ENCODE measurements at regions not wholly inside any gene's neighbourhood (a gene's known extent, or its start where the extent isn't known, plus 50 kb on each side); places are given as distances from the start of the nearest gene placed in this dataset.

- no peak for DNase-seq (ENCODE audit: low spot score)
Observed at GRCh38 chr1:81490614-81491013, 310.1 kb upstream of the ADGRL2 start.

DNA sequence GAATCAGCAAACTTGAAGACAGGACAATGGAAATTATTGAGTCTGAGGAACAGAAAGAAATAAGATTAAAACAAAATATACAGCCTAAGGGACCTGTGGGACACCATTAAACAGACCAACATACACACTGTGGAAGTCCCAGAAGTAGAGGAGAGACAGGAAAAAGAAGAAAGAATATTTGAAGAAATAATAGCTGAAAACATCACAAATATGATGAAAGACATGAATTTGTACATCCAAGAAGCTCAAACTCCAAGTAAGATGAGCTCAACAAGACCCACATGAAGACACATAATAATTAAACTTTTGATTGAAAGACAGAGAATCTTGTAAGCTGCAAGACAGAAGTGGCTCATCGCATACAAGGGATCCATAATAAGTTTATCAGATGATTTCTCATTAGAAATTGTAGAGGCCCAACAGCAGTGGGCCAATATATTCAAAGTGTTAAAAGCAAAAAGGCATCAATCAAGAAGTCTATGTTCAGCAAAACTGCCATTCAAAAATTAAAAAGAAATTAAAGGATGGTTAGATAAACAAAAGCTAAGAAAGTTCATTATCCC is 311.3 kb upstream of the ADGRL2 start:
- DNase-seq (ENCODE audit: low spot score) = no peak

DNA sequence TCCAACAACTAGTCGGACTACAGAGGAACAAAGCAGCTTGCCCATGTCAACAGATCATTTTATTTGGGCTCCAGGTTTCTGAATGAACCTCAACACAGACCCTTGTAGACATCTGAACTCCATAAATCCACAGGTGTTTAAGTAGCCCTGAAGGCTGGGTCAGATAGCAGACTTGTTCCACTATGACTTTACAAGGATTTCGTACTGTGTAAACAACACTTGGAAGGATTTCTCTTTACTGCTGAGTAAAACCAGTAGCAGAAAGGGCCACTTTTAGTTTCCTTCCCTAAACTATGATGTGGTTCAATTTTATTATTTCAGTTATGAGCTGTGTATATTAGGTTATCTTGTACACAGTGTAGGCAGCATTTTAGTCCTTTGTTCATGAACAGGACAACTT is 316.4 kb upstream of the ADGRL2 start:
- no peak for DNase-seq (ENCODE audit: low spot score)

DNA sequence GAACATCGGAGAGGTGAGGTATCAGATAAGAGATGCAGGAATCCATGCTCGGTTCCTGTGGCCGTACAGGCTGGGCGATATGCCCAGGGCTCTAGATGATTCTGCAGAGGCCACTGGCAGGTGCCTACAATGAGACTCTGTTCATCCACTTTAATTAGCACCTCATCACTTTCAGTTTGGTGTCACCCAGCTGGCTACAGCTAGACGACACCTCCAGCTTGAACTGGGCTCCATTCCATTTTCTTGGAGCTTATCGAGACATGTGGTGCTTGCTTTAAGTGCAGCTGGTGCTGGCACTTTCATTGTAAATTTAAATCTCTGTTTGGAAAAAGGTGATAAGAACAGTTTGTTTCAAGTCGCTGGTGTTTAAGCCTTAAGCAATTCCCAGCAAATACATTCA is 322.5 kb upstream of the ADGRL2 start:
- no peak for DNase-seq (ENCODE audit: low spot score)

DNA sequence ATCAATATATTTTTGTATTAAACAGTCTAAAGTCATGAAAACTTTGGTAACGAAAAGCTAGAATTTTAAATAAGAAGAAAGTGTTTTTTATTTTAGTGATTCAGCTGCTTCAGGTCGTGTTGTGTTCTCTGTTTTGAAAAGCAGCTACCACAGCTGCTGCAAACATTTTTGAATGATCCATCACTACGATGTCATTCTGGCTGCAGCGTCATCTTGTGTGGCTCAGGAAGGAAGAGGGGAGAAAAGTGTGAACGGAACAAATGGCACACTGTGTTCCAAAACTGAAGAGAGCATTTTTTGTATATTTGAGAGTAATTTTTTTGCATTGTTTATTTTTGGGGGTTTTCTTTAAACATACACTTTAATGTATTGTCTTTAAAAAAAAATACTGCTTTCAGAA is 323.0 kb upstream of the ADGRL2 start:
- DNase-seq (ENCODE audit: low spot score) = no peak

- no peak for DNase-seq (ENCODE audit: low spot score)
Observed at GRCh38 chr1:81472387-81472786, 328.3 kb upstream of the ADGRL2 start.

- DNase-seq (ENCODE audit: low spot score) = no peak
Observed at GRCh38 chr1:81471255-81471654, 329.5 kb upstream of the ADGRL2 start.

- no peak for DNase-seq (ENCODE audit: low spot score)
Observed at GRCh38 chr1:81470275-81470674, 330.5 kb upstream of the ADGRL2 start.

DNA sequence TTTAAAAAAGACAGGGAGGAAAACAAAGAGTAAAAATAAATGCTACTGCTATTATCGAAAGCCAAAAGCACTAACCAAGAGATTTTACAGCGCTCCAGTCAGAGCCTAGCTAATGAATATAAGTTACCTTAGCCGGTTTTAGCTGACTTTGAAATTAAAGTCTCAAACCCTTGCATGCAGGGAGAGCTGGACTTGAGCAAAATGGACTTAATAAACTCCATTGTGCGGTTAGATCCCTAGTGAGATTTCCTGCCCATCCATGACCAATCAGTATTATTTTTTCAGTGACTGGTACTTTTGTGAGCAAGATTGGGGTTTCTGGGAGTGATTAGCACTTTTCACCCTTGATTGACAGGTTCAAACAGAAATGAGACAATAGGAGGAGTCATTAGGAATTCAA is 333.4 kb upstream of the ADGRL2 start:
- no peak for DNase-seq (ENCODE audit: low spot score)

DNA sequence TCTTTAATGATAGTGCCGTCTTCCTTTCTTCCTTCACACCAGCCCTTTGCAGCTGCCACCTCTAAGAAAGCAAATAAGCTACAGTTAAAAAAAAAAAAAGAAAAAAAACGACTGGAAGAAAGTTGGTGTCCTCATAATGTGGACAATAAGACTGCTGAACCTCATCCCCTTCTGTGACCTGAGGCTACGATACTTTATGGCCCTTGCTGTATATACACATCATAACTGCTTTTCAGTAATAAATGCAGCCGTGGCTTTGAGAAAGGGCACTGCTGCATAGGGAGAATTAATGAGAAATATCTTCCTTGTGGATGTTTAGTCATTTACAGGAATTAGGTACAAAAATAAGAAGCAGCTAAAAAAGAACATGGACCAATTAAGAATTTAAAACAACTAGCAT is 333.8 kb upstream of the ADGRL2 start:
- no peak for DNase-seq (ENCODE audit: low spot score)

- no peak for DNase-seq (ENCODE audit: low spot score)
Observed at GRCh38 chr1:81463936-81464837, 336.5 kb upstream of the ADGRL2 start.

GRCh38 chr1:81459043-81459442 is 341.7 kb upstream of the ADGRL2 start:
- no peak for DNase-seq (ENCODE audit: low spot score)

GRCh38 chr1:81458186-81458585 is 342.5 kb upstream of the ADGRL2 start:
- no peak for DNase-seq (ENCODE audit: low spot score)

DNA sequence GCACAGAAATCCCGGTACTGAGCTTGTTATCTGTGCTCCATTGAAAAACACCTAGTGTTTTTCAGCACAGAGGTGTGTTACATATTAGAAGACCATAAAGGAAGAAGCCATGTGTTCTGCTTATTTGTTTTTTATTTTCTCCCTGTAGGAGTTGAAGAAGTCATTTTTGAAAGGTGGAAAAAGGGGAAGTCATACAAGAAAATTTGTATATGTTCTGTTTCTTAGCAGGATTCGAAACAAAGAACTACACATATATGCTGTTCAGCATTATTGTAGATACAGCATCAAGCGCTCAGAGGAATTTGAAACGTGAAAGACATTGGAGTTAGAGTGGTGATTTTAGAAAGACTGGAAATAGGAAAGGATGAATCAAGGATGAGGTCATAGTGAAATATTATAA is 345.3 kb upstream of the ADGRL2 start:
- no peak for DNase-seq (ENCODE audit: low spot score)

DNA sequence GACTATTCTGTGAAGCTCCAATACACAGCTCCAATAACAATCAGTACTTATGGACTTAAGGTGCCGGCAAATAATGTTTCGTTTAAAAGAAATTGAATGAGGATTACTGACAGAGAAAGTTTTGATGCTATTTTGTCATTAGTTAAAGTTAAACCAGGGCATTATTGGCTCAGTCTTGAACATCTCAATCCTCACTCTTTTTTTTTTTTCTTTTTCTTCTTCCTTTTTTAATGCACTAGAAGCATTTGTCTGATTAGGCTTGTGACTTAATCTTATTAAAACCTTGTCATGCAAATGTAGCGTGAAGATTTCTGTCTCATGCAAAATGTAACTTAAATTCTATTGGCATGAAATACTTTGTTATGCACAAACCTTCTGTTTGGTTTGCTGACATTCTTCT is 346.8 kb upstream of the ADGRL2 start:
- no peak for DNase-seq (ENCODE audit: low spot score)

- no peak for DNase-seq (ENCODE audit: low spot score)
Observed at GRCh38 chr1:81453367-81453703, 347.4 kb upstream of the ADGRL2 start.

DNA sequence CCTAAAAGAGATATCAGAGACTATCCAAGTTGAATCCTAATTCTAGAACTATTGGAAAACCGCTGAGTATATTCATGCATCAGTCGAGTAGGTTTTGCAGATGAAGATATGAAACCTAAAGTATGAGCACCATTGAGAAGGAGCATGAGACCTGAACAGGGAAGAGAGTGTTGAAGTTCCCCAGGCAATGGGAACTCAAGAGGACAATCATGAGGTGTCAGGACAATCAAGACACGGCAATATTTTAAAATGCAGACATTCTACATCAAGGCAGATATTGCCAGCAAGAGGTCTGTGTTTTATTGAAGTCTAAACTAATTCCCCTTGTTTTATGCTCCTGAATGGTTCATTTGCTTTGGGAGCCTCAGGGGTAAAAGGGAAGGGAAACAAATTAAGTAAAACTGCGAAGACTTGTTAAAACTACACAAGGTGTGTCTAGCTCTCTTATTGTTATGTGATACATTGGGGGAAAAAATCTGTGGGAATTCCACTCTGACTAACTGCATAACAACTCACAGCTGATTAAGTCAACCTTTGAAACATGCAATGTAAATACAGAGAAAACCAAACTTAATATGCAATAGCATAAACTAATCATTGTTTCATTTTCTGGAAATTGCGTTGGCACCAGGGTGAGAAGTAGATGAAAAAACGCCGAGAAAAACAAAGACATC is 347.9 kb upstream of the ADGRL2 start:
- DNase-seq (ENCODE audit: low spot score) = no peak

DNA sequence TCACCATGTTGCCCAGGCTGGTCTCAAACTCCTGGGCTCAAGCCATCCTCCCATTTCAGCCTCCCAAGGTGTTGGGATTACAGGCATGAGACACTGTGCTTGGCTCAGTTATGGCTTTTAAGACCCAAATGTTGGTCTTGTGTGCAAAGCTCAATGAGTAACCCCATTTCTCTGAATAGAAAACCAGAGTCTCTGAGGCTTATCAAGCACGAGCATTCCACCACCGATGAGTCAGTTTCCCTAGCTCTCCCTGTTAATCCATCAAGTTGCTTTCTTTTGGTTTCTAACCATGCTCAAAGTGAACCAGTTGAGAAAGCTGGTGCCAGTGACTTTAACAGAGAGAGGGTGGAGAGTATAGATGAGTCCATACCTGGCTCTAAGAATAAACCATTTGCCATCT is 350.9 kb upstream of the ADGRL2 start:
- DNase-seq (ENCODE audit: low spot score) = no peak

DNA sequence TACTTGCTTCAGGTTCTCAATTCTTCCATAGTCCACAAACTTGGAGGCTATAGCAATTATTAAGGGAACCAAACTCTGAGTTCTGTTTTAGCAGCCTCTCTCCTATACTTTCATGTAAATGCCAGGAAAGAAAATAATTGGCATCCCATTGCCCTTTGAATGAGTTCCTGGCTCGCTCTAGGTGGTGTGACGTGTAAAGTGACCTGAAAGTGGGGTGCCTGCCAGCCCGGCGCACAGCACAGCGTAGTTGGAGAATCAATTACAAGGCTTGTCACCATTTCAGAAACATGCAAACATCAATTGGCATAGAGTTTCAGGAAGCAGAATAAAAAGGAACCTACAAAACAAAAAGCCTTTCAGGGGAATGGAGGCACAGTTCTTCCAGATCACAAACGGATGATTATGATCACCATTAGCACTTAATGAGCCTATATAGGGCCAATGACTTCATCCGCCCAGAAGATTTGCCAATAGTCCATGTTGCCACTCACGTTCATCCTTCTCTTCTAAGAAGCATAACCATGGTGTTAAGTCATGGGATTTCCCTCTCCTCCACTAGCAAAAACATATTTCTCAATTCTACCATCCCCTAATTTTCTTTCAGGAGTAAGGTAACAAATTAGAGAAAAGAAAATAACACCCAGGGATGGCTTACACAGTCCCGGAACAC is 354.6 kb upstream of the ADGRL2 start:
- no peak for DNase-seq (ENCODE audit: low spot score)

- DNase-seq (ENCODE audit: low spot score) = no peak
Observed at GRCh38 chr1:81443288-81443687, 357.4 kb upstream of the ADGRL2 start.

DNA sequence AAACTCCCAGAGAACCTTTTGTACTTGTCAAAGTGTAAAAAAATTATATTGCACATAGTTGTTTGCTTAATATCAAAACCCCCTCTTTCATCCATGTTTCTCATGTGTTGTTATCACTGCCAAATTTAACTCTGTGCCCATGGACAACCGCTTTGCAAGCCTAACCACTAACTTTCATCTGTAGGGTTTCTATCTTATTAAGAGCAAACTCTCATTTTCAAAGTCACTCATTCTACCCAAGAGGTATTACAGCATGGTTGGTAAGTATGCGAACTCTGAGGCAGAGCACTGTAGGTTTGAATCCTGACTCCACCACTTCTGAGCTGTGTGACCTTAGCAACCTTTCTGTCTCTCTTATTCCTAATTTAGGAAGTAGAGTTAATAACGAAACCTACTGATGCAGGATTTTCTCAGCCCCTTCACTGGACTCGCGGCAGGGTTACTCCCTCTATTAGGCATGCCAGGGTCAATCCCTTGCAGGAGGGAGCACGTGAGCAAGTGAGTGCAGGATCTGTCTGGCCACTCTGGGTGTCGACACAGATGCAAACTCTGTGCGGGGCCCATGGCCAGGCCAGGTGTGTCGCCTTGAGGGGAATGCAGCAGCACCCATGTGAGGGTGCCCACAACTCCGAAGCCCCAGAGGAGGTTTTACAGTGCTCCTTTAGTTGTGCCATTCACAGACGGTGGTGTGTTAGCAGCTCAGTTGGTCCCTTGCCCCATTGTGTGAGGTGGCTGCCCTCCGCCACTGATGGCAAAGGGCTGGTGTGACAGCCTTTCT is 361.5 kb upstream of the ADGRL2 start:
- no peak for DNase-seq (ENCODE audit: low spot score)

- DNase-seq (ENCODE audit: low spot score) = no peak
Observed at GRCh38 chr1:81437649-81438048, 363.1 kb upstream of the ADGRL2 start.
